HL-60/S4 (cell line): ENCODE measurements at regions not wholly inside any gene's neighbourhood (a gene's known extent, or its start where the extent isn't known, plus 50 kb on each side); places are given as distances from the start of the nearest gene placed in this dataset.

ENCODE experiments used
- in situ Hi-C: fragments of 300-500 bp; cut with MboI; formaldehyde crosslinking; loops from 2 replicates; pipeline ENCODE4 v1.14.3; 2022; ENCODE audit warnings: low sequenced_read_pairs

DNA sequence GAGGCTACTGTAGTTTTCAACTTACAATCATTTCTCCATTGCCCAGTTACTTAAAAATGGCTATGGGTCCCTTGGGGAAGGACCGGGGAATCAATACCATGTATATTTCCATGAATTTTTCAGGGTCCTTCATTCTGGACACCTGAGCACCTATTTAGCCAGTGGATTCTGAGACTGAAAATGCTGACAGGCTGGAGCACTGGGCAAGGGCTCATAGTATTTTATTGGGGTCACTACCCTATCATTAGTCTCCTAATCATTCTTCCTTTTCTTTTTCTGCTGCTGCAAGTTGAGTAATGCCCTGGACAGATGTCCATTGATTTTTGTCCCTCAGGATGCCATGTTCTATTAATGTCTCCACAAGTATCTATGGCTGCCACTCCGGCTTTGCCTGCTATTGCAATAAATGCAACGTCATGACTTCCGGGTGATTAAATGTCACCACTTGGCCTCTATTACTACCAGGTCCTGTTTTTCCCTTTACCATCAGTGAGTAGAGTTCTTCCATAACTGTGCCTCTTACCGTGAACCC, 279.3 kb upstream of the FBXL7 start:
- in situ Hi-C loops = no loop called here

DNA sequence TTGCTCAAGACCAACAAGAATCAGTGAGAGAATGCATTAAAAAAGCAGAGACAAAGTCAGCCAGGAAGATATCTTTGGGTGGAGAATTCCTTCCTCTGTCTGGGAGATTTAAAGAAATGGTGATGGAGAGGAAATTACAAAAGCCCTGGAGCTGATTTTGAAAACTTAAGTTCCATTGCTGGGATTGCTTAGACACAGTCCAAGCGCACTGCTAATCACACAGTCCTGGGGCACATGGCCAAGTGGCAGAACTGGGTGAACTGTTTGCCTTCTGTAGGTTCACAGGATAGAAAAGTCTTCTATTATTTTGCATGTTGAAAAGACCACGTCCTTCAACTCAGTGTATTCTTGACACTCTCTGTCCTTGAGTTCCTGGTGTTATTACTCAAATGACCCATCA, 284.9 kb upstream of the FBXL7 start:
- in situ Hi-C loops = no loop called here

DNA sequence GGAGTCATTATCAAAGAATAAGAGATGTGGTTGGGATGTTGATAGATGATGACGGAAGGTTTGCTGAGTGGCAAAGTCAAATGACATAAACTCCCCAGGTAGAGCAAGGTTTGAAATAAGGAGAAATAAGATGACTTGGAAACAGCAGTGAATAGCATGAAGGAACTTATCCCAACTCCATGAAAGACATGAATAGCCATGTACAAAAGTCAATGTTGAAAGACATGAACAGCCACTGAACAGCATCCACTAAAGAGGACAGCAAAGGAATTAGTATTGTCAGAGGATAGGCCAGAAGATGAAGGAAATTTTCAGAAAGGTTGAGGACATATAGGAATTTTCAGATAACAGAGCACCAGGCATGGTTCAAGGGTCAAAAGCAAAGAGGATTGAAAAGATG, 286.0 kb upstream of the FBXL7 start:
- in situ Hi-C loops = no loop called here

GRCh38 chr5:15209053-15209762, 290.8 kb upstream of the FBXL7 start:
- in situ Hi-C loops = no loop called here

GRCh38 chr5:15206133-15206532, 293.8 kb upstream of the FBXL7 start:
- in situ Hi-C loops = no loop called here

DNA sequence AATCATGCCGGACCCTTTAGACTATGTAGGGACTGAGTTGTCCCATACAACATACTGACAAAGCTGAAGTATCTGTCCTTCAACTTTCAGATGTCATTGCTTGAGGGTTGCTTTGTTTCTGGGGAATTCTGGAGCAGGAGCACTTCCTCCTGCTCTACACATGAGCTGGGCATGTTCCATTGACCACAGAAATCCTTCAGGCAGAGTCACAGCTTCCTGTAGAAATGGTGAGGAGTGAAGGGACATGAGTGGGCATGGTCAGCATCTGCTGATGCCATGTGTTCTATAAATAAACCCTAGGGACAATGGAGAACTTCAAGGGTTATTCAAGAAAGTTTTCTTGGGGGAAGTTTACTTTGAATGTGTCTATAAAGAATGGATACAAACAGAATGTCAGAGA, 296.6 kb upstream of the FBXL7 start:
- in situ Hi-C loops = no loop called here

GRCh38 chr5:15191012-15191411, 309.0 kb upstream of the FBXL7 start:
- in situ Hi-C loops = no loop called here

DNA sequence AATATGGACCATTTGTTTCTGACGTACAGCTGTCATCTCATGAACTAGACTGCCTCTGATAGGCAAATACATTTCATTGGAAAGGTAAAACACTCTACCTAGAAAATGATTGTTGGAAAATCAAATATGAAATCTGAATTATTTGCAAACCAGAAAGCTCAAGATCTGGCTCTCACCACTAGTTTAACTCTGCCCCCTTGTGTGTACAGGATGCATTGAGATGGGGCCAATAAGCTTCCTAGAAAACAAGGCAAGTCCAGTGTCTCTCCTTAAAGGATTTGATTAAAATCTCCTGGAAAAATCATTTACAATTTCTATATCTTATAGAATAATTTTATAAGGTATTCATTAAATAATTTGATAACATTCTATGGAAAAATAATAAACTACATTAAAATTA, 311.9 kb upstream of the ANKH start:
- in situ Hi-C loops = no loop called here

- in situ Hi-C loops = no loop called here
Measured at GRCh38 chr5:15170173-15170572, 298.6 kb upstream of the ANKH start.

DNA sequence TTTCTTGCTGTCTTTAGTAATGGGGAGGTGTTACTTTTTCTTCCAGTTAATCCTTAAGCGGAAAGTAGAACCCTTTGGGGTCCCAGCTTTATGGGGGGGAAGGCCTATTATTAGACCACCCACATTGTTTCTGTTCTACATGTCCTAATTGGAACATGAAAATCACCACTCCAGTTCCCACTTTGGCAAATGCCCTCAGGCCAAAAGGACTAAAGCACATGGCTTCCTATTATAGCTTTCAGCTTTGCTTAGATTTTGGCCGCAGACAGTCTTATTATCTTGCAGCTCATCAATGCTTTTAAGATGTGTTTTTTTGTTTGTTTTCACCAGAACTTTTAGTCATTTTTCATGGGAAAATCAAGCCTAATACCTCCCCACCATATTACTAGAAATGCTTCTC, 296.8 kb upstream of the ANKH start:
- in situ Hi-C loops = no loop called here

GRCh38 chr5:15160091-15160490, 288.5 kb upstream of the ANKH start:
- in situ Hi-C loops = no loop called here

DNA sequence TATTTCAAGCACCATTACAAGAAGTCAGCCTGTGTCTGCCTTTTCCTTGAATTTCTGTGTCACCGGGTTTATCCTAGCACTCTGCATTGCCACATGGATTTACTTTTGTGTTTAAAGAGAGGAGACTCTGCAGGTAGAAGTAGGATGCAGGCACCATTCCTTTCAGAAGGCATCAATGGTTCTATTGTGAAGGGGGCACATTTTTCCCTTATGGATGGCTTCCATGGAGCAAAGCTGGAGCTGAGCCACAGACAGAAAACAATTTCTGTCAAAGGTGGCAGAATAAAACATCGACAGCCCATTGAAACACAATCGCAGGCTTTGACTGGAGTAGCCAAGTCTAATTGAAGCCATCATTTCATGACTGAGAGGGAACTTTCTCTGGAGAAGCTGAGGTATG, 288.0 kb upstream of the ANKH start:
- in situ Hi-C loops = no loop called here

- in situ Hi-C loops = no loop called here
Measured at GRCh38 chr5:15142458-15142857, 270.9 kb upstream of the ANKH start.

DNA sequence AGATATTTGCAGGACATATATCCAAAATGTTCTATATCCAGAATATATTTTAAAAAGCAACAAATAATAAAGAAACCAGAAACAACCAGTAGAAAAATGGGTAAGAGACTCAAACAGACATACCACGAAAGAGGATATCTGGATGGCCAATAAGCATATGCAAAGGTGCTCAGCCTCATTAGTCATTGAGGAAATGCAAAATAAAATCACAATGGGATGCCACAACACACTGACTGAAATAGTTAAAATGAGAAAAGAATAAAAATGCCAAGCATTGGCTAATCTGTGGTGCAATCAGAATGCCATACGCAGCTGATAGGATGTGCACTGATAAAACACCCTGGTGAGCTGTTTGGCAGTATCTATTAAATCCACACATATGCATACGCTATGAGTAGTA, 265.8 kb upstream of the ANKH start:
- in situ Hi-C loops = no loop called here

DNA sequence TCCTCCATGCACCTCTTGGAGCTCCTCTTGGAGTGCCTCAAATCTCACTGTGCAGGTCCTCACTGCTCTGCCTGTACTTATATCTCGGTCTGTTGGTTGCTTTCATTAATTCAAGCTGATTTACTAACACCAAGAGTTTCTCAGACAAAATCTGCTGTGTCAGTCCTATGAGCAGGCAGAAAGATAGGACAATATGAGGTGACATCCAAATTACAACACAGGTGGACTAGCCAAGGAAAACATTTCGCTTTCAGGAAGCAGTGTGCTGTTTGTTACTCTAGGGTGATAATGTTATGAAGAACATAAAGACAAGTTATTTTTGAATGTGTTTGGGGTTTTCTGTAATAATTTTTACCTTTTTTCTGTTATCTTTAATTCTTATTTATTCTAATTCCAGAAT, 264.1 kb upstream of the ANKH start:
- in situ Hi-C loops = no loop called here

DNA sequence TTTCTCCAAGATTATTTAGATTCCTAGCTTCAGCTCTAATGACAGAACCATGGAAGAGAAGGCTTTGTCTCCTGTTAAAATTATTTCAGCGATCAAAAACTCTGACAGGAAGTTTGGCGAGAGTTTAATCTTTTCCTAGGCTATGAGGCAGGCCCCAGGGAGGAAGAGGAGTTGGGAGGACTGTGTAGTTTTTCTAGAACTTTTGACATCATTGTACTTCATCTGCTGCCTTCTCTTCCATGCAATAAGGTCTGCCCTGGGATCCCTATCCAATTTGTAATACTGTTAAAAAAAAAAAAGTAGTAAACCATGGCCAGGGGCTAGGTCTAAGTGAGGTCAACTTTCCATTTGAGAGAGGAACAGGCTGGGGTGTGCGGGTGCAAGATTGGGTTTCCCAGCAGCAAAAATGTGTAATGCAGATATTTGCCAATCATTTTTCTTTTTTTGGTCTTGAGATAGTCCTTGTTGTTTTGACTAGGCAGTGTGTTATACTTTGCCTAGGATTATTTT, 261.9 kb upstream of the ANKH start:
- in situ Hi-C loops = no loop called here

GRCh38 chr5:15132816-15133405, 261.3 kb upstream of the ANKH start:
- in situ Hi-C loops = no loop called here

- in situ Hi-C loops = no loop called here
Measured at GRCh38 chr5:15131909-15132308, 260.3 kb upstream of the ANKH start.

- in situ Hi-C loops = no loop called here
Measured at GRCh38 chr5:15124871-15125568, 253.4 kb upstream of the ANKH start.

GRCh38 chr5:15124461-15124860, 252.9 kb upstream of the ANKH start:
- in situ Hi-C loops = no loop called here

GRCh38 chr5:15117688-15118087, 246.1 kb upstream of the ANKH start:
- in situ Hi-C loops = no loop called here

- in situ Hi-C loops = no loop called here
Measured at GRCh38 chr5:15116996-15117395, 245.4 kb upstream of the ANKH start.
